AML-193 (cell line): ENCODE measurements at regions not wholly inside any gene's neighbourhood (a gene's known extent, or its start where the extent isn't known, plus 50 kb on each side); places are given as distances from the start of the nearest gene placed in this dataset.
"Not testable (repeated sequence)": the region's sequence is repeated elsewhere in the genome, so short reads cannot be mapped to it uniquely, and the experiment has no call there.

ENCODE experiments used
- DNase-seq, 2 experiments: peaks; one replicate each; lab custom pipeline; 2025; lab: John Stamatoyannopoulos, UW

DNA sequence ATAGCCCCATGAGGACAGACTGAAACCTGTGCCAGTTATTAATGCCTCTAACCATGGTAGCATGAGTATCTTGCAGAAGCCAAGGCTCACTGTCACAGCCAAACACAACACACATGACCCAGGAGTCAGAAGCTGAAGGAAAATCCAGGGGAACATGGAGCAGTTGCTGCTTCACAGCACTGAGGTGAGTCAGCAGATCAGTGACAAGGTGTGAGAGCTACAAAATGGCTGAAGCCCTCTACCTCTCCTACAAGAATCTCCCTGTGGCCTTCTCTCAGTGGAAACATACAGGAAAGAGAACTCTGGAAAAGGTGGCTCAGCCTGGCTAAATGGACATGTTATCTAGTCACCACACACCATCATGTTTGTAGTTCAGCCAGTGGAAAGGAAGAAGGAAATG lies 93.5 kb downstream of the NAB1 start:
- no peak for DNase-seq

DNA sequence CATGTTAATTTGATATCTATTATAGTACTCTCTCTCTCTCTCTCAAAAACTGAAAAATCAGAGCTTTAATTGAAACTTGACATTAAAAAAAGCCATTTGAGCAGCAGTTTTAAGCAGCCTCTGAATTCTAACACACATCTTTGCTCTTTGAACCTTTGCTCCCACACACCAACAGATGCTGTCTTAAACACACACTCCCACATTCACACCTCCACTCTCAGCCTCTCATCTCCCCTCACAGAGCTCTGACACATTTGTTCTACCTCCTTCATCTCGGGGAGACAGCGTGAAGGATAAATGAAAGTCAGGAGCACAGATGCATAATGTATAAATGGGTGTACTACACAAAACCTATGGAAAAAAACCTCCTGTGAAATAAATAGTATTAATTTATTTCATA lies 95.2 kb downstream of the NAB1 start:
- no peak for DNase-seq

- DNase-seq: no peak
Observed at GRCh38 chr2:190746971-190747761, 98.3 kb downstream of the NAB1 start.

- no peak for DNase-seq
Observed at GRCh38 chr2:190748966-190749365, 100.1 kb downstream of the NAB1 start.

- peak; percentile 37 to 56 for DNase-seq
Observed at GRCh38 chr2:190755772-190756415, 107.0 kb downstream of the NAB1 start.

- DNase-seq: no peak
Observed at GRCh38 chr2:190759749-190760213, 110.9 kb downstream of the NAB1 start.

- not testable (repeated sequence) for DNase-seq
Observed at GRCh38 chr2:190760353-190761150, 111.7 kb downstream of the NAB1 start.

GRCh38 chr2:190761216-190761615 lies 112.3 kb downstream of the NAB1 start:
- not testable (repeated sequence) for DNase-seq

DNA sequence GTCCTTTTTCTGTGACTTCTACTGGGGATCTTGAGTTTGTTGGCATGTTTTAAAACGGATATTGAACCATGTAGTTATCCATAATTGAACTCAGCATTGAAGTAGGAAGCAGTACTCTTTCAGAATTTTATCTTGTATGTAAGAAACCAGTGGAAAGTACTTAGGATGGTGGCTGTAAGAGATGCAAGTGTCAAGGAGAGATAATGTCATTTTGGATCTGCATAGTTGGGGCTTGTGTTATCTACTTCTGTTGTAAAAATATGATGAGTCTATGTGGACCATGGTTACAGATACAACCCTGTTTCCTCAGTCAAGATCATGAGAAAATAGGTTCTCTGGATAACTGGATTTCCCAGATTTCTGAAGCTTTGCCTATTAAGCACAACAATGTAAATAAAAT lies 113.7 kb downstream of the NAB1 start:
- no peak for DNase-seq

GRCh38 chr2:190763100-190763499 lies 114.2 kb downstream of the NAB1 start:
- no peak for DNase-seq

DNA sequence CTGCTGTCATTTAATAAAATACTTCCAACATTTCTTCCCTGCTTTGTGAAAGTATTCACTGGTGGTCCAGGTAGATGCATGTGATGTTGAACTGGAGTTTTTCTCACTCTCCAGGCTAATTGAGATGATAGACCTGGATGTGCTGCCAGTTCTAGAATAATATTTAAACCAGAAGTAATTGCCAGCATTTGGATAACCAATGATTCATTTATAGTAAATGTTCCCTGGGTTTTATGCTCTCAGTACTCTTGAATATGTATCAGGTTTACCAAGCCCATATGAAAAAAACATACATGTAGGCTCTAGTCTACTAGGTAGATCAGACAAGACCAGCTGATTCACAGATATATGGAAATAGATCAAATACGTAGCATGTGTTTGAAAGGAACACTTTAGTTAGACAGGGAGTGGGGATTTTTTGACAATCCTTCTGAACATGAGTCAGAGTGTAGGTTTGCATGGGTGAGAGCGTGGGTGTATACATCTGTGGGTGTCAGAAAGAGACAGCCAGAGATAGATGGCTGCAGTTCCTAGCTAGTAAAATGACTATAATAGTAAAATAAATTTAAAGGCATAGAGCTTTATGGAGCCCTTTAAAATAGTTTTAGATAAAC lies 115.1 kb downstream of the NAB1 start:
- no peak for DNase-seq

GRCh38 chr2:190765386-190766173 lies 115.0 kb upstream of the GLS start:
- no peak for DNase-seq

- DNase-seq: no peak
Observed at GRCh38 chr2:190766174-190766572, 114.4 kb upstream of the GLS start.

GRCh38 chr2:190766595-190766994 lies 114.0 kb upstream of the GLS start:
- DNase-seq: peak; percentile 19 to 32

- DNase-seq: no peak
Observed at GRCh38 chr2:190767821-190768220, 112.8 kb upstream of the GLS start.

- no peak for DNase-seq
Observed at GRCh38 chr2:190769258-190769657, 111.4 kb upstream of the GLS start.

- peak in 1 of 2 experiments; percentile 1 for DNase-seq
Observed at GRCh38 chr2:190771726-190772125, 108.9 kb upstream of the GLS start.

DNA sequence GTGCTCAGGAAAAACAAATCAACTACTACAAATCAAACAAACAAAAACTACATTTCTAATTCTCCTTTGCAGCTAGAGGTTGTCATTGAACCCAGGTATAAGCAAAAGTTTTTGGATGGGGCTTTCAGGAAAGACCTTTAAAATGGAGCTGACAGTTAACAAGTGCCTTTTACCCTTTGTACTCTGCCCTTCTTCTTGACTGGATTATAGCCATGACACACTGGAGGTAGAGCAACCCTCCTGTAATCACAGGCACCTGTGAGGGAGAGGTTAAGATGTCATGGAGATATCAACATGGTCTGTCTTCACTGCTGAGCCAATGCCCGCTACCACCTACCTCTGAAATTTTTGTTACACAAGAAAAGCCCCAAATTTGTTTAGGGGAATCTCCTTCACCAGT lies 100.0 kb upstream of the GLS start:
- no peak for DNase-seq

- peak; percentile 45 to 57 for DNase-seq
Observed at GRCh38 chr2:190781604-190782198, 98.9 kb upstream of the GLS start.

- no peak for DNase-seq
Observed at GRCh38 chr2:190782264-190782663, 98.4 kb upstream of the GLS start.
